ENCODE measurements at regions not wholly inside any gene's neighbourhood (a gene's known extent, or its start where the extent isn't known, plus 50 kb on each side); places are given as distances from the start of the nearest gene placed in this dataset.

- WGBS, 2 donors: 85 to 93% methylated on average over 3 of the region's 3 CpGs
- DNase-seq (ENCODE audit: low spot score in 2 of 2): no peak
- no peaks in the 10 kb centered on the region for H3K27me3 ChIP-seq
Measured at GRCh38 chr1:87906078-87906477, 577.4 kb downstream of the LMO4 start.

DNA sequence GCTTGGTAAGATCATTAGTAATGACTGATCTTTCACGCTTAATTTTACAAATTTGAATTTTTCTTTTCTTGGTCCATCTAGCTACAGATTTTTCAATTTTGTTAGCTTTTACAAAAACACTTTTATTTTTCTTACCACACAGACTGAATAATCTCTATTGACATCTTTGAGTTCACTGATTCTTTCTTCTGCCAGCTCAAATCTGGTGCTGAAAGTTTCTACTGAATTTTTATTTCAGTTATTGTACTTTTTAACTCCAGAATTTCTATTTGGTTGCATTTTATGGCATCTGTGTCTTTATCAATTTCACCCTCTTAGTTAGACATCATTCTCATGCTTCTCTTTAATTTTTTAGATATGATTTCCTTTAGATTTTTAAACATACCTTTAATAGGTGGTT is 584.7 kb downstream of the LMO4 start:
- H3K4me1 ChIP-seq: no peaks in the 10 kb centered on the region
- H3K9me3 ChIP-seq: peaks cover 0 to 22% (median 0%) of the 10 kb centered on the region in 4 donors
- no peak for DNase-seq (ENCODE audit: low spot score in 2 of 2)
- TF ChIP-seq EP300 (IDR thresholded peaks at IDR 0.05) (no peak), POLR2A (IDR thresholded peaks at IDR 0.05) (no peak), CTCF (IDR thresholded peaks at IDR 0.05) (no peak)
- WGBS, 2 donors: 97 to 100% methylated on average over 1 of the region's 1 CpG
- H3K36me3 ChIP-seq: no peaks in the 10 kb centered on the region
- no peak overlapping the region for H3K27ac ChIP-seq
- H3K27me3 ChIP-seq: no peaks in the 10 kb centered on the region
- no peak overlapping the region for H3K4me3 ChIP-seq

More at GRCh38 chr1:87906078-87906477, 577.4 kb downstream of the LMO4 start:
- H3K36me3 ChIP-seq: no peaks in the 10 kb centered on the region
- no peak overlapping the region for H3K27ac ChIP-seq
- peaks cover 0 to 5% (median 0%) of the 10 kb centered on the region in 4 donors for H3K4me1 ChIP-seq
- TF ChIP-seq EP300 (IDR thresholded peaks at IDR 0.05) (no peak), CTCF (IDR thresholded peaks at IDR 0.05) (no peak), POLR2A (IDR thresholded peaks at IDR 0.05) (no peak)
- no peak overlapping the region for H3K4me3 ChIP-seq
- no peaks in the 10 kb centered on the region for H3K9me3 ChIP-seq

DNA sequence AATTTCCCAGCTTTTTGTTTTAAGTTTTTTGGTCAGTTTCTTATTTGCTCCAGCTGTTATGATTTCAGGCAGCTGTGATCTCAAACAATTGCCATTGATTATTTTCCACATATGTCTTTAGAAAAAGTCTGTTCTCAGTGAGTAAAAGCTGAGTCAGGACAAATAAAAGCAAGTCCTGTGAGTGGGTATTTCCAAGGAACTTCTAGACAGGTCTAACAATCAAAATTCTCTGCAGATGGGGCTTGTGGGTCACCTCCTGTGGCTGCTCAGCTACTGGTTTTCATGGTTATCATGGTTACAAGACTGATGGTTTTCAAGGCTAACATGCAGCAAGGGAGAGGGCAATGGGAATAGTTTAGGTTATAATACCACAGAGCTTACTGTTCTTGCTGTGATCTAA is 585.7 kb downstream of the LMO4 start:
- DNase-seq (ENCODE audit: low spot score in 2 of 2): no peak
- Histone ChIP-seq H3K36me3 (no peaks in the 10 kb centered on the region), H3K4me3 (no peak overlapping the region), H3K27ac (no peak overlapping the region), H3K4me1 (no peaks in the 10 kb centered on the region), H3K27me3 (no peaks in the 10 kb centered on the region), H3K9me3 (peaks cover 0 to 22% (median 0%) of the 10 kb centered on the region in 4 donors)
- TF ChIP-seq CTCF (IDR thresholded peaks at IDR 0.05) (no peak), POLR2A (IDR thresholded peaks at IDR 0.05) (no peak), EP300 (IDR thresholded peaks at IDR 0.05) (no peak)

DNA sequence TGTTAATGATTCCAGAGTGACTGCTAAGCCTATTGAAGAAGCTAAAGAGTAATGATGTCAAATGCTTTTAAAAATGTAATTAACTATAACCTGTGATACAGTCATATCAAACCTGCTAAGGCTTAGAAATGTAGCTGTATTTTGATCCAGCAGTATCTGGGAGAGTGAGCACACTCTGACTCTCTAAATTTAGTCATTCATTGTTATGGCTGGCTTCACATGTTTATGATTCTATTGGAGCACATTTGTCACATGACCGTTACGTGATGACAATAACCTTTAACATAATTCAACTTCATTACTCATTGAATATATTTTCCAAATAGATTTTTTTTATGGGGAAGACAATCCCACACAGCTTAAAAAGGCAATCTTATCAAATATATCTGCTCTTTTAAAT is 587.1 kb downstream of the LMO4 start:
- H3K36me3 ChIP-seq: no peaks in the 10 kb centered on the region
- no peaks in the 10 kb centered on the region for H3K4me1 ChIP-seq
- TF ChIP-seq CTCF (IDR thresholded peaks at IDR 0.05): no peak
- no peak for TF ChIP-seq EP300 (IDR thresholded peaks at IDR 0.05)
- TF ChIP-seq POLR2A (IDR thresholded peaks at IDR 0.05): no peak
- 87 to 94% methylated on average over 2 of the region's 2 CpGs for WGBS, 2 donors
- DNase-seq (ENCODE audit: low spot score in 2 of 2): no peak
- H3K27me3 ChIP-seq: no peaks in the 10 kb centered on the region
- H3K9me3 ChIP-seq: peaks cover 0 to 22% (median 0%) of the 10 kb centered on the region in 4 donors
- no peak overlapping the region for H3K4me3 ChIP-seq
- H3K27ac ChIP-seq: no peak overlapping the region

DNA sequence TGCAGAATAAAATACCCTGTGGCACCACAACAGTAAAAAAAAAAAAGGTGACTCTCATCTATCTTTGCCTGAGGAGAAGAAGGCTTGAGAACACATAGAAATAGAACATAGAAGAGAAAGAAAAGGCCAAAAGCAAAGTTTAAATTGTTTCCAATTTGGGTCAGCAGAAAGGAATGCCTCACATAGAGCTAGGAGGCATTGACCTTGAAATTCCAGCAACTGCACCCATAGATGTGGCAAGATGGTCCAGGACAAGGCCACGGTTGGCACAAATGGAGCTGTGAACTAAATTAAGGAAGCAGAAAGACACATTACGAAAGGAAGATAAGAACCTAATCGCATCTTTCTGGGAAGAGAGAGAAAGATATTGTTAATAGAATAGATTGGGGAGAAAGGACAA is 588.3 kb downstream of the LMO4 start:
- Histone ChIP-seq H3K4me3 (no peak overlapping the region), H3K36me3 (no peaks in the 10 kb centered on the region), H3K27me3 (no peaks in the 10 kb centered on the region), H3K27ac (no peak overlapping the region), H3K9me3 (peaks cover 0 to 22% (median 0%) of the 10 kb centered on the region in 4 donors), H3K4me1 (no peaks in the 10 kb centered on the region)
- WGBS, 2 donors: 77 to 80% methylated on average over 3 of the region's 3 CpGs
- no peak for DNase-seq (ENCODE audit: low spot score in 2 of 2)
- no peak for TF ChIP-seq CTCF (IDR thresholded peaks at IDR 0.05)
